DMS53 treated with DMSO at 0.1 percent for 48 hours (cell line): ENCODE measurements at regions not wholly inside any gene's neighbourhood (a gene's known extent, or its start where the extent isn't known, plus 50 kb on each side); places are given as distances from the start of the nearest gene placed in this dataset.
"Not testable (repeated sequence)": the region's sequence is repeated elsewhere in the genome, so short reads cannot be mapped to it uniquely, and the experiment has no call there.

Source experiments
- DNase-seq: peaks from one replicate; lab custom pipeline; 2025; ENCODE audit not compliant: unreplicated experiment; lab: John Stamatoyannopoulos, UW

- no peak for DNase-seq
Measured at GRCh38 chr9:88596376-88596775, 61.4 kb downstream of the NXNL2 start.

- no peak for DNase-seq
Measured at GRCh38 chr9:88604836-88605511, 70.0 kb downstream of the NXNL2 start.

- DNase-seq = no peak
Measured at GRCh38 chr9:88605512-88606362, 70.8 kb downstream of the NXNL2 start.

GRCh38 chr9:88614359-88614758 lies 79.4 kb downstream of the NXNL2 start:
- no peak for DNase-seq

GRCh38 chr9:88623698-88624097 lies 88.7 kb downstream of the NXNL2 start:
- no peak for DNase-seq

- no peak for DNase-seq
Measured at GRCh38 chr9:88628114-88628513, 93.1 kb downstream of the NXNL2 start.

GRCh38 chr9:88628811-88629210 lies 93.8 kb downstream of the NXNL2 start:
- no peak for DNase-seq

- not testable (repeated sequence) for DNase-seq
Measured at GRCh38 chr9:88630574-88630973, 95.6 kb downstream of the NXNL2 start.

GRCh38 chr9:88635151-88635550 lies 100.2 kb downstream of the NXNL2 start:
- no peak for DNase-seq

- DNase-seq = no peak
Measured at GRCh38 chr9:88641456-88642240, 106.7 kb downstream of the NXNL2 start.

GRCh38 chr9:88642336-88642735 lies 107.4 kb downstream of the NXNL2 start:
- no peak for DNase-seq

- DNase-seq = no peak
Measured at GRCh38 chr9:88643931-88644330, 109.0 kb downstream of the NXNL2 start.

- DNase-seq = no peak
Measured at GRCh38 chr9:88645172-88645878, 110.3 kb downstream of the NXNL2 start.

- no peak for DNase-seq
Measured at GRCh38 chr9:88645879-88646199, 110.9 kb downstream of the NXNL2 start.

- DNase-seq = no peak
Measured at GRCh38 chr9:88646539-88647300, 111.7 kb downstream of the NXNL2 start.

GRCh38 chr9:88651682-88652633 lies 117.0 kb downstream of the NXNL2 start:
- no peak for DNase-seq

GRCh38 chr9:88652876-88653275 lies 117.9 kb downstream of the NXNL2 start:
- no peak for DNase-seq

- no peak for DNase-seq
Measured at GRCh38 chr9:88653406-88653805, 118.4 kb downstream of the NXNL2 start.

GRCh38 chr9:88653911-88654310 lies 118.9 kb downstream of the NXNL2 start:
- DNase-seq = no peak
